HuH-7.5 (cell line): ENCODE measurements at regions not wholly inside any gene's neighbourhood (a gene's known extent, or its start where the extent isn't known, plus 50 kb on each side); places are given as distances from the start of the nearest gene placed in this dataset.

ENCODE experiments used
- DNase-seq: peaks from one replicate; pipeline ENCODE4 v3.0.0; 2011; ENCODE audit warnings: low spot score

- no peak for DNase-seq
These were observed 100.1 kb upstream of the MAP4K3 start for GRCh38 chr2:39537150-39537549.

- DNase-seq = no peak
These were observed 101.6 kb upstream of the MAP4K3 start for GRCh38 chr2:39538718-39539117.

DNA sequence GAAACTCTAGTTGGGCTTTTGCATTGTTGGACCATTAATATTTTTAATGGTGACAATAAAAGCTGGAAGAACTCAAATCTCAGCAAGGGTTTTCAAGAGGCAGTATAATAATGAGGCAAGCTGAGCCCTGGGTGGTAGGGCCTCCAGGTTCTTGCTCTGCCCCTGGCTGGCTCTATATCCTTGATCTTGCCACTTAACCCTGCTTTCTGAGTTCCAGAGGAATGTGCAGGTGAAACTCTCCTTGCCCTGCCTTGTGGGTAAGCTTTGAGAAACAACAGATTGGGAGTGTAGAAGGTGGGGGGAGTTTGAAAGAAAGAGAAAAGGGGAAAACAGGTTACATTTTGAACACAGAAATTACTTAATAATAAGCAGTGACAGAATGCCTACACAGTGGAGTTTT is 103.3 kb upstream of the MAP4K3 start:
- no peak for DNase-seq

DNA sequence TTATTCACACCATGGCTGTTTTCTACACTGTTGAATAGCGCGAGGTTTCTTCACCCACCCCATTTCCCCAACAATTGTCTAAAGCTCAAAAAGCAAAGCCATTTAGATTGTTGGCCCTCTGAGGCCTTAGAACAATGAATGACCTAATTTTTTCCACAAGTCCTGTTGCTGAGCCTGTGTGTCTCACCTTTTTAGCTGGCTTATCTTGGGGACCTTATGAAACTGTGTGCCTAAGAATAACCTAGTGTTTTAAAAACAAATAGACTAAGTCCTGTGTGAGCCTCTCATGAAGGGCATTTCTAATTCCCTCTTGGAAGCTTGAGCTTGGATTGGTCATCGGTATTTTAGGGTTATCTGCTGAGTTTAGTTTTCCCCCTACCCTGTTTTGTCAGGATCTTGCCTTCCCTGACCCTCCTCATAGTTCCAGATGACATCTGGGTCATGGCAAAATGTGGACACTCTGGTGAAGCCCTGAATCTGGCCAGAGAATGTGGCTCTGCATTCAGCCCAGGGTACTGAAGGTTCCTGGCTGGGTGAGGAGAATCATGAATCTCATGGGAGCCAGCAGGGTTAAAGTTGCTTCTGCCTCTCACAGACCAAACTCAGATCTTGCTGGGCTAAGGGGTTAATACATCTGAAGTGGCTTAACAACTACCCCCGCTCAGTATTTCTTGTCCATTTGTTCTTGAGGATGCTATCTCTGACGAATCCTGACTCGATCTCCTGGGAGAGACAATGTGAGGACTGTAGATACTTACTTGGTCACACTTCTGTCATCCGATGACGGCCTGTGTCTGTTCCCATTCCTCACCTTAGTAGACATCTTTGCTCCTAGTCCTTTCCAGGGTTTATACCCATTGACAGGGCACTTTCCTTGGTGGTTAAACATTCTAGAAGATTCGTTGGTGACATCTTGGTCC is 104.2 kb upstream of the MAP4K3 start:
- DNase-seq = peak; percentile 10

GRCh38 chr2:39542523-39542922 is 105.4 kb upstream of the MAP4K3 start:
- DNase-seq = no peak

- no peak for DNase-seq
These were observed 108.9 kb upstream of the MAP4K3 start for GRCh38 chr2:39545957-39546356.

DNA sequence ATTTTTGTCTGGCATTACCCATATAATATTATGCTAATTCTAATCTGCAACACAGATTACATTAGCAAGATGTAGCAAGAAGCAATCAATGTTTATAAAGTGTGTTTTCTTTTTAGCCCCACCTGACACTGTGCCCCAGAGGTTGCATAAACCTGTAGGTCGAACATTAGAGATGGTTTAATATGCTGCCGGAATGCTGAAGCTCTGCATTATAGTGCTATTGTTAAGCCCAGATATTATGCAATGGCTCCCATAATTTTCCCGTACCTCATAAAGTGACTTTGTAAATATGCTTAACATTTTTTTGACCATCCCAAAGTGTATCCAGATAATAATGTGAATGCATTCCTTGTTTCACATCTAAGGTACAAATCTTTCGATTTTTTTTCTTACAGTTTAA is 109.3 kb upstream of the MAP4K3 start:
- no peak for DNase-seq

GRCh38 chr2:39546937-39547336 is 109.9 kb upstream of the MAP4K3 start:
- no peak for DNase-seq

- DNase-seq = no peak
These were observed 111.0 kb upstream of the MAP4K3 start for GRCh38 chr2:39547811-39548719.

DNA sequence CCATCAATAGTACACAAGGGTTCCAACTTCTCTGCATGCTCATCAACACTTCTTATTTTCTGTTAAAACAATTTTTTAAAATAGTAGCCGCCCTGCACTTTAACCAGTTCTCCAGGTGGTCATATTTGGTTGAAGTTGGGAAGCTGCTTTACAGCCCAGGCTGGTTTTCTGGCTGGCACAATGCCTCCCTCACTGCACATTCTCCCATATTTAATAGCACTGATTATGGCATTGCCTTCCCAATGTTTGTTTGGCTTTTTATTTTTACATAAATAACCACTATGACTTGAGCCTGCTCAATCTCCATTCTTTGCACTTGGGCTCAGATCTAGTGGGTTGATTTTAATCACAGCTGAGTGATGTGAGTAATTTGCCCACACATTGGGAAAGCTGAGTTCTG is 111.9 kb upstream of the MAP4K3 start:
- no peak for DNase-seq

DNA sequence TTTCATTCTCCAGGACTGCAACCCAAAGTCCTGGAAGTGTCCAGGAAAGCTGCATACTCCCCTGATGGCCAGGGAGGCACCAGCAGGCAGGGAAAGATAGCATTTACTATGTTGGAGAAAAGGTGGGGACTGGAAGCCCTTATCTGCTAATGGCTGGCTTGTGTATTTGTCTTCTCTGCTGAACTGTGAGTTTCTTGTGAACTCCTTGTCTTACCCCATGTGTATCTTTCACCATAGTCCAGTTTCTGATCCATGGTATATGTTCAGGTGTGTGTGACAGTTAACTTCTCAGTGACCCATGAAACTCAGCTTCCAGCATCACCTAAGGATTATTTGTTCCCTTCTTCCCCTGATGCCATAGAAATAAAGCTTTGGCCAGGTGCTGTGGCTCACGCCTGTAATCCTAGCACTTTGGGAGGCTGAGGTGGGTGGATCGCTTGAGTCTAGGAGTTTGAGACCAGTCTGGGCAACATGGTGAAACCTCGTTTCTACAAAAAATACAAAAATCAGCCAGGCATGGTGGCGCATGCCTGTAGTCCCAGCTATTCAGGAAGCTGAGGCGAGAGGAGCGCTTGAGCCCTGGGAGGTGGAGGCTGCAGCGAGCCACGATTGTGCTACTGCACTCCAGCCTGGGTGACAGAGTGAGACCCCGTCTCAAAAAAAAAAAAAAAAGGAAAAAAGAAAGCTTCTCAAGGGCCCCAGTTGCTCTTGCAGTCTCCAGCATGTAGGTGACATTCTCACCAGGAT is 112.8 kb upstream of the MAP4K3 start:
- no peak for DNase-seq

DNA sequence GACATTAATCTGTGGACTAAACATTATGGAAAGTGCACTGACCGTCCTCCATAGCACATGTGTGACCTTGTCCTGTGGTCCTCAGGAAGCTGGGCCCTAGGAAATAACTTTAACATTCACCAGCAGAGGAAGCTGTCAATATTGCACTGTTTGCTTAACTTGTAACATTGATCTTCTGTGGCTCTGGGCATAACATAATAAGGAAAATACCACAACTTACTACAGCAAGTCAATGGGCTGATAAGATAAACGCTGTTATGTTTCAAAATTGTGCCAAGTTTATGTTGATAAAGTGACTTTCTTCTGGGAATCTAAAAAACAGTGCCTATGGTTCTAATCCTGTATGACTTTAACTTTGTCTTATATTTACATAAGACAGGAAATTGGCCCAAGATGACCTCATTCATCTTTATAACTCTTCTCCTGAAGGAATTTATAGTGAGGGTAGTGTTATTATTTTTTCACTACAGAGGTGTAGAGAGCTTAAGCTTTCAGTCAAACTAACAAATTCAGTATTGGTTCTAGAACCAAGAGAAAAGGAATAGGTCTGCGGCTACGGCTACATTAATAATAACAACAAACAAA is 113.7 kb upstream of the MAP4K3 start:
- peak; percentile 32 for DNase-seq

DNA sequence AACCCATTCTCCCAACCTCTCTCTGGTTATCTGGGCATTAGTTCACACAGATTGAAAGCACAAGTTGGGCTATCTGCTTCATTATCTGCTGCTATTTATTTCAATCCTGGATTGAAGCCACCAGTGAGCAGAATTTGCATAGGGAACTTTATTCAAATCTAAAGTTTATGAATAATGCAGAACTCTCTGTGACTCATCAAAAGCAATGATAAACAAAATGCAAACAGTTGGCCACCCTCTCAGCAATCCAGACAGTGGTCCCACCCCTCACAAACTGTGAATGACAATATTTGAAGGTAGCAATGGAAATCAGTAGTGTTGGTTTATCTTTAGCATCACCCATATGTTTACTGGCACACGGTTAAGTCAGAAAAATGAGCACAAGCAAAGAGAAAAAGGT is 106.8 kb upstream of the TMEM178A start:
- DNase-seq = no peak

DNA sequence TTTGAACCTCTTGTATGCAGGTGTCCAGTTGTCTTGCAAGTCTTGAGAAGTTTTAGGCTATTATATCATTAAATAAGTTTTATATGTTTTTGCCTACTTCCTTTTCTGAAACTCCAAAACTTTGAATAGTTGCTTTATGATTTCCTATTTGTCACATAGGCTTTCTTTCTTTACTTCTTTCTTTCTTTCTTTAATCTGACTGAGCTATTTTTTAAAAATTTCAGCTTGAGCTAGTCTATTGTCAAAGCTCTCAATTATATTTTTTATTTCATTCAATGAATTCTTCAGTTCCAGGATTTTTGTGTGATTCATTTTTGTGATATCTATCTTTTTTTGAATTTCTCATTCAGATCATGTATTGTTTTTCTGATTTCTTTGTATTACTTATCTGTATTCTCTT is 102.1 kb upstream of the TMEM178A start:
- no peak for DNase-seq

DNA sequence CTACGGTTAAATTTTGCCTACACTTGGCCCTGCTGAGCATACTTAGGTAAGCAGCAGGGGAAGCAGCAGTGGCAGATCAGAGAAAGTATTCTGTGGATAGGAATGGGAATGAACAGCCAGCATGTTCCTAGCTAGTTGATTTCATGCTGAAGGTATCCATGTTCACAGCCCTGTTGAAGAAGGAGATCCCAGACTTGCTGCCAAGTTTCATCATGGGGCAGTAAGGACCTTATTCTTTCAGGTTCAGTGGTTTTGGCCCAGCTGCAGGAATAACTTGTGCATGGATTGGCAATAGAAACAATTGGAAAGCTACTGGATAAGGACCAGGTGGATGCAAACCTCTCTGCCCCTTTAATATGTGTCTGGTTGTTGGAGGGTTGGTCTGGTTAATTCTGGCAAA is 98.2 kb upstream of the TMEM178A start:
- no peak for DNase-seq

DNA sequence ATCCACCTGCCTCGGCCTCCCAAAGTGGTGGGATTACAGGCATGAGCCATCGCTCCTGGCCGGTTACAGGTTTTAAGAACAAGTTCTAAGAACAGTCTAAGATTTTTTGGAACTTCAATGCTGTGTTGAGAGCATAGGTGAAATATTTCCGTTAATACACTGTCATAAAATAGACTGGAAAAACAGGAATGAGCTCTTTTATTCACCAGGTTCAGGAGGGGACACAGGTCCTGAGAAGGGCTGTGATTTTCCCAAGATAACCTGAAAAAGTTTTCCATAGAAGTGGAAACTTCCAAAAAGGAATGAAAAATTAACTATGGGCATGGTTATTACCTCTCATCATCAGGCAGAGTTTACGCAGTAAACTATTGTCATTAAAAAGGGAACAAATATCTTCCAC is 97.6 kb upstream of the TMEM178A start:
- no peak for DNase-seq

DNA sequence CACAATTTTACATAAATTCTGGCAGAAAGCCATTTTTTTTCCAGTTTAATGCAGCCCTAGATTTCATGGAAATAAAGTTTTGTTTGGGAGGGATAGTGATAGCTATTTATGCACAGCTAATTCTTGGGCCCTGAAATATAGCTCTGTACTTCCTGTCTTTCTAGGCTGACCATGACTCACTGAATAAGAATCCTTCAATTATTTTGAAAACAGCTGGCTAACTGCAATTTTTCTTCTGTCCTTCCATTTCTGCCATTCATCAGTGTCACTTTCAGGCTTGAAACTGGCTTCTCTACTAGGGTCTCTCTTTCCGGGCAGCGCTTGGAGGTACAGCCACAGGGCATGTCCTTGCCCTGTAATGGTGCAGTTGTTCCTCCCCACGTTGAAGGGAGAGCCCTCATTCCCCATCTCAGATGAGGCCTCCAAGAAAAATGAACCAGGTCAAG is 97.1 kb upstream of the TMEM178A start:
- no peak for DNase-seq

- DNase-seq = no peak
These were observed 95.6 kb upstream of the TMEM178A start for GRCh38 chr2:39570130-39570555.

DNA sequence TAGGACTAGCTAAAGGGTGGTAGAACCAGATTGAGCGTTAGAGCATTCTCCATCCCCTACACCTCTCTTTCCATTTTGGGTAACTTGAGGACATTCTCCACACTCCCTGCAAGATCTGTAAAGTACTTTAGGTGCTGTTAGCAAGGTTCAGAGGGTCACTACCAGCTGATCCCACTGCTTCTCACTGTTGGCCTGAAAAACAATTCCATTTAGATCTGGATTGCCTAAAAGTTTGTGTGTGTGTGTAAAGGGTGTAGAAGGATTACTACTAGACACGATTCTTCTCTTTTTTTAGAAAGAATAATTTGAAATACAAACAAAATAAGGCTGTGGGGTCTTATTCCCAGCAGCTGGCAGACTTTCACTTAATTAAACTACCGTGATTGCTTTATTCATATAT is 95.1 kb upstream of the TMEM178A start:
- no peak for DNase-seq

DNA sequence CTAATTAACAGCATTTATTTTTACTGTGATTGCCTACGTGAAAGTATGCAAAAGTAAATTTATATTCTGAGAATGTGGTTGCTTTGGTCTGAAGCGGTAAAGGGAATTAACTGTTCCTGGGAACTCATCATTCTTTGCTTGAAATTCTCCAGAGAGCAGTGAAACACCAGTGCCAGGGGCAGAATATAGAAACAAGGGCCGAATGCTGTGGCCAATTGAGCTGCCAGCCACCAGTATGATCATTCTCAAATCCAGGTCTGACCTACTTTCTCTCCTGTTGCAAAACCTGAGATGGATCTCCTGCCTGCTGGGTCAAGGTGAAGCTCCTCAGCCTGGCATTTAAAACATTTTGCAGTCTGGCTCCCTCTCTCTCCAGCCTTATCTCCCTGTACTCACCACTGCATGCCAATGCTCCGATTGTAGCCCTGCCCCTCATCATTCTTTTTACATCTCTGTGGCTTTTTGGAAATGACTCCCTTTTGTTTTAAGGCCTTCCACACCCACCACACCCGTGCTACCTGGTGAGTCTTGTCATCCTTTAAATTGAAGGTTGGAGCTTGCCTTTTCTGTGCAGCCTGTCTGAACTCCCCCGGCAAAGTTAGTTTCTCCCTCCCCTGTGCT is 94.5 kb upstream of the TMEM178A start:
- DNase-seq = no peak

DNA sequence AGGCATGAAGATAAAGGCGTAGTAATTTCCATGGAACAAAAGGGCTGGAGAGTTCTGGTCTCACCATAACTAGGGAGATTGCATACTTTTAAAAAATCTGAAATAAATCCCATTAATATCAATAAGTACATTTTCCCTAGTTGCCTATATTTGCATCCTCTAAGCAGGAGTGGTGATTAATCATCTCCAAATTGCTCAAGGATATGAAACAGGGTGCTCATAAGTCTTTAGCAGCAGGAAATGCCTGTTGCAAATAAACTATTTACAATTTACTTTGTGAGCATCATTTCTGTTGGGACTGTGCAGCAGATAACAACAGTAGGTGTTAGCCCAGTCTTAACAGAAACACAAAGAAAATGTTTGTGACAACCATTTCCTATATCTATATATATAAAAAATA is 92.4 kb upstream of the TMEM178A start:
- DNase-seq = no peak
